SK-N-SH (cell line): ENCODE measurements at regions not wholly inside any gene's neighbourhood (a gene's known extent, or its start where the extent isn't known, plus 50 kb on each side); places are given as distances from the start of the nearest gene placed in this dataset.

Experiments used
- EP300 ChIP-seq, 2 experiments: IDR thresholded peaks; 2 replicates each; pipeline versions ENCODE4 v1.4.0 to v1.6.1; 2012; ENCODE audit warnings: borderline replicate concordance in 1 of 2, low read depth in 1 of 2, low read length in 1 of 2
- JUND ChIP-seq: IDR thresholded peaks from 2 replicates; pipeline ENCODE4 v1.4.0; 2012
- MEF2A ChIP-seq: IDR thresholded peaks from 2 replicates; pipeline ENCODE4 v1.4.0; 2012; ENCODE audit warnings: low read depth, borderline replicate concordance
- POLR2AphosphoS5 ChIP-seq: IDR thresholded peaks from 2 replicates; pipeline ENCODE4 v1.6.1; 2012; ENCODE audit warnings: low read depth, low read length
- SMC3 ChIP-seq: IDR thresholded peaks from 2 replicates; pipeline ENCODE4 v1.6.1; 2012; ENCODE audit warnings: low read depth, low read length, improper control_type of control experiment
- TAF1 ChIP-seq: IDR thresholded peaks from 2 replicates; pipeline ENCODE4 v1.6.1; 2012; ENCODE audit warnings: low read depth, mild to moderate bottlenecking, low read length, moderate library complexity, borderline replicate concordance
- YY1 ChIP-seq: IDR thresholded peaks from 2 replicates; pipeline ENCODE4 v1.4.0; 2012; ENCODE audit warnings: low read depth, mild to moderate bottlenecking
- TF ChIP-seq, protein P1 (sequence below): fragments of 200-600 bp; sonication (generic); IDR thresholded peaks from 2 replicates; pipeline ENCODE4 v1.6.1; 2017; ENCODE audit warnings: antibody characterized with exemption, mild to moderate bottlenecking, moderate library complexity
- TF ChIP-seq, protein P2 (sequence below): IDR thresholded peaks from 2 replicates; pipeline ENCODE4 v1.6.1; 2012; ENCODE audit warnings: mild to moderate bottlenecking, low read depth, low read length, moderate library complexity
- TF ChIP-seq, protein P3 (sequence below): IDR thresholded peaks from 2 replicates; pipeline ENCODE4; 2012

DNA sequence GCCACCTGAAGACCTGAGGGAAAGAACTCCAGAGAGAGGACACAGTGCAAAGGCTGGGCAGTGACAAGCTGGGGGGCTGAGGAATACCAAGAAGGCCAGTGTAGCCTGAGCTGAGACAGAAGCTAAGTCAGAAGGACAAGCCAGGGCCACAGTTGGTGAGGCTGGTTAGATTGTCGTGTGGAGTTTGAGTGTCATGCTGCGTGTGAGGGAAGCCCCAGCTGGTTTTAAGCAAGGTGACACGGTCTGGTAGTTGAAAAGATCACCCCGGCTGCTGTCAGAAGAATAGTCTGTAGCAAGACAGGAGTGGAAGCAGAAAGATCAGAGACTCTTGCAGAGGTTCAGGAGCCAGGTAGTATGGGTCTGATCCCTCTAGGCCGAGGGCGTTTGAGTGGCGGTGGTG lies 50.6 kb upstream of the RMDN2 start:
- TF ChIP-seq, protein P1, sequence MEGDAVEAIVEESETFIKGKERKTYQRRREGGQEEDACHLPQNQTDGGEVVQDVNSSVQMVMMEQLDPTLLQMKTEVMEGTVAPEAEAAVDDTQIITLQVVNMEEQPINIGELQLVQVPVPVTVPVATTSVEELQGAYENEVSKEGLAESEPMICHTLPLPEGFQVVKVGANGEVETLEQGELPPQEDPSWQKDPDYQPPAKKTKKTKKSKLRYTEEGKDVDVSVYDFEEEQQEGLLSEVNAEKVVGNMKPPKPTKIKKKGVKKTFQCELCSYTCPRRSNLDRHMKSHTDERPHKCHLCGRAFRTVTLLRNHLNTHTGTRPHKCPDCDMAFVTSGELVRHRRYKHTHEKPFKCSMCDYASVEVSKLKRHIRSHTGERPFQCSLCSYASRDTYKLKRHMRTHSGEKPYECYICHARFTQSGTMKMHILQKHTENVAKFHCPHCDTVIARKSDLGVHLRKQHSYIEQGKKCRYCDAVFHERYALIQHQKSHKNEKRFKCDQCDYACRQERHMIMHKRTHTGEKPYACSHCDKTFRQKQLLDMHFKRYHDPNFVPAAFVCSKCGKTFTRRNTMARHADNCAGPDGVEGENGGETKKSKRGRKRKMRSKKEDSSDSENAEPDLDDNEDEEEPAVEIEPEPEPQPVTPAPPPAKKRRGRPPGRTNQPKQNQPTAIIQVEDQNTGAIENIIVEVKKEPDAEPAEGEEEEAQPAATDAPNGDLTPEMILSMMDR, result no peak
- TF ChIP-seq POLR2AphosphoS5, result no peak
- TF ChIP-seq YY1, result no peak
- TF ChIP-seq EP300 (IDR thresholded peaks at IDR 0.05; ENCODE audit: borderline replicate concordance in 1 of 2, low read depth in 1 of 2, low read length in 1 of 2), result no peak
- no peak for TF ChIP-seq TAF1
- TF ChIP-seq JUND, result no peak
- TF ChIP-seq MEF2A, result no peak
- no peak for TF ChIP-seq SMC3
- TF ChIP-seq, protein P2, sequence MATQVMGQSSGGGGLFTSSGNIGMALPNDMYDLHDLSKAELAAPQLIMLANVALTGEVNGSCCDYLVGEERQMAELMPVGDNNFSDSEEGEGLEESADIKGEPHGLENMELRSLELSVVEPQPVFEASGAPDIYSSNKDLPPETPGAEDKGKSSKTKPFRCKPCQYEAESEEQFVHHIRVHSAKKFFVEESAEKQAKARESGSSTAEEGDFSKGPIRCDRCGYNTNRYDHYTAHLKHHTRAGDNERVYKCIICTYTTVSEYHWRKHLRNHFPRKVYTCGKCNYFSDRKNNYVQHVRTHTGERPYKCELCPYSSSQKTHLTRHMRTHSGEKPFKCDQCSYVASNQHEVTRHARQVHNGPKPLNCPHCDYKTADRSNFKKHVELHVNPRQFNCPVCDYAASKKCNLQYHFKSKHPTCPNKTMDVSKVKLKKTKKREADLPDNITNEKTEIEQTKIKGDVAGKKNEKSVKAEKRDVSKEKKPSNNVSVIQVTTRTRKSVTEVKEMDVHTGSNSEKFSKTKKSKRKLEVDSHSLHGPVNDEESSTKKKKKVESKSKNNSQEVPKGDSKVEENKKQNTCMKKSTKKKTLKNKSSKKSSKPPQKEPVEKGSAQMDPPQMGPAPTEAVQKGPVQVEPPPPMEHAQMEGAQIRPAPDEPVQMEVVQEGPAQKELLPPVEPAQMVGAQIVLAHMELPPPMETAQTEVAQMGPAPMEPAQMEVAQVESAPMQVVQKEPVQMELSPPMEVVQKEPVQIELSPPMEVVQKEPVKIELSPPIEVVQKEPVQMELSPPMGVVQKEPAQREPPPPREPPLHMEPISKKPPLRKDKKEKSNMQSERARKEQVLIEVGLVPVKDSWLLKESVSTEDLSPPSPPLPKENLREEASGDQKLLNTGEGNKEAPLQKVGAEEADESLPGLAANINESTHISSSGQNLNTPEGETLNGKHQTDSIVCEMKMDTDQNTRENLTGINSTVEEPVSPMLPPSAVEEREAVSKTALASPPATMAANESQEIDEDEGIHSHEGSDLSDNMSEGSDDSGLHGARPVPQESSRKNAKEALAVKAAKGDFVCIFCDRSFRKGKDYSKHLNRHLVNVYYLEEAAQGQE, result no peak
- TF ChIP-seq, protein P3, sequence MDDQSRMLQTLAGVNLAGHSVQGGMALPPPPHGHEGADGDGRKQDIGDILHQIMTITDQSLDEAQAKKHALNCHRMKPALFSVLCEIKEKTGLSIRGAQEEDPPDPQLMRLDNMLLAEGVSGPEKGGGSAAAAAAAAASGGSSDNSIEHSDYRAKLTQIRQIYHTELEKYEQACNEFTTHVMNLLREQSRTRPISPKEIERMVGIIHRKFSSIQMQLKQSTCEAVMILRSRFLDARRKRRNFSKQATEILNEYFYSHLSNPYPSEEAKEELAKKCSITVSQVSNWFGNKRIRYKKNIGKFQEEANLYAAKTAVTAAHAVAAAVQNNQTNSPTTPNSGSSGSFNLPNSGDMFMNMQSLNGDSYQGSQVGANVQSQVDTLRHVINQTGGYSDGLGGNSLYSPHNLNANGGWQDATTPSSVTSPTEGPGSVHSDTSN, result no peak
